ACC112 (cell line): ENCODE measurements at regions not wholly inside any gene's neighbourhood (a gene's known extent, or its start where the extent isn't known, plus 50 kb on each side); places are given as distances from the start of the nearest gene placed in this dataset.

Source experiments
- H2AFZ ChIP-seq: fragments of 200-600 bp; sonication (generic); one replicate; pipeline ENCODE4 v1.6.0; 2017; ENCODE audit warnings: antibody characterized with exemption, low read length; ENCODE audit not compliant: unreplicated experiment
- H3K27ac ChIP-seq: fragments of 200-600 bp; sonication (generic); 2 replicates; pipeline ENCODE4 v1.5.1; 2014; ENCODE audit warnings: low read depth, mild to moderate bottlenecking, antibody characterized with exemption, low read length, moderate library complexity
- H3K27me3 ChIP-seq: fragments of 200-600 bp; sonication (generic); 2 replicates; pipeline ENCODE4 v1.6.1; 2014; ENCODE audit warnings: mild to moderate bottlenecking, antibody characterized with exemption, low read length, moderate library complexity, mixed read lengths; ENCODE audit not compliant: insufficient read depth
- H3K36me3 ChIP-seq: fragments of 200-600 bp; sonication (generic); 2 replicates; pipeline ENCODE4 v1.6.1; 2016; ENCODE audit warnings: mild to moderate bottlenecking, antibody characterized with exemption, low read length, moderate library complexity, mixed read lengths; ENCODE audit not compliant: insufficient read depth
- H3K4me1 ChIP-seq: fragments of 200-600 bp; sonication (generic); one replicate; pipeline ENCODE4 v1.6.1; 2016; ENCODE audit warnings: low read length, mixed read lengths; ENCODE audit not compliant: insufficient read depth, unreplicated experiment, control insufficient read depth
- H3K4me3 ChIP-seq: fragments of 200-600 bp; sonication (generic); 2 replicates; pipeline ENCODE4 v1.5.1; 2014; ENCODE audit warnings: mild to moderate bottlenecking, low read depth, low read length
- H3K79me2 ChIP-seq: fragments of 200-600 bp; sonication (generic); one replicate; pipeline ENCODE4 v1.6.0; 2016; ENCODE audit warnings: low read length; ENCODE audit not compliant: control insufficient read depth, unreplicated experiment, insufficient read depth

GRCh38 chr3:177726807-177727206 lies 529.5 kb upstream of the TBL1XR1 start:
- Histone ChIP-seq H3K27me3 (no peaks in the 10 kb centered on the region), H3K4me3 (no peak overlapping the region), H3K4me1 (peaks cover 19% of the 10 kb centered on the region), H3K79me2 (no peaks in the 10 kb centered on the region), H2AFZ (no peak overlapping the region), H3K27ac (no peak overlapping the region), H3K36me3 (no peaks in the 10 kb centered on the region)

DNA sequence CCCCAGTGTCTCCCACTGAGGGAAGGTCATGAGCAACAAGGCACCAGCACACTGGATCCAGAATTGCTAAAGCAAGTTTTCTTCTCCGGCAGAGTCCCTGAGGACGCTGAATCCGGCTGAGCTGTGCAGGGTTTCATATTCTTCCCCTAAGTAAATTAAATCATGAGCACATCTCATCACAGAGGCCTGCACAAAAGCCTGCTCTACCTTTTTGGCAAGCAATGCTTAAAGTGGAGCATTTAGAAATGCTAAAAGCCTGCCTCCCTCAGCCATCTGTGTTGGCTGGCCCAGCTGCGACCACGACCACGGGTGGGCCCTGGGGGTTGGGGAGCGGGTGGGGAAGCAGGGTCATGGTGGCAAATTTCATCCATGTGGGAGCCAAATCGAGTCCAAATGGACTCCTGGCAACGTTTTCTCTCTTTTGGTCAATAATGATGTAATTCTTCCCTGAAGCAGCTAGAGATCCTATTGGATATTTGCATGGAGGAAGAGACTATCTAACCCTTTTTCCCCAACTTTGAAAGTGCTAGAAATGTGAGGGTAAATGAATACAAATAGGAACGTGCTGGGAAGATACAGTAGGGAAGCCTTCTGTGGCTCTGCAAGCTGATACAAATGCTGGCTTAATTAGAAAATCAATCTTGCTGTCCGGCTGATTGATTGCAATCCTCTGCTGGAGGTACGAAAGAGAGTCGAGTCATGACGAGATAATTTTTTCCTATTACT lies 532.8 kb upstream of the TBL1XR1 start:
- Histone ChIP-seq H3K27me3 (no peaks in the 10 kb centered on the region), H3K27ac (peak overlapping the region; percentile 52), H2AFZ (peak overlapping the region; percentile 57)

DNA sequence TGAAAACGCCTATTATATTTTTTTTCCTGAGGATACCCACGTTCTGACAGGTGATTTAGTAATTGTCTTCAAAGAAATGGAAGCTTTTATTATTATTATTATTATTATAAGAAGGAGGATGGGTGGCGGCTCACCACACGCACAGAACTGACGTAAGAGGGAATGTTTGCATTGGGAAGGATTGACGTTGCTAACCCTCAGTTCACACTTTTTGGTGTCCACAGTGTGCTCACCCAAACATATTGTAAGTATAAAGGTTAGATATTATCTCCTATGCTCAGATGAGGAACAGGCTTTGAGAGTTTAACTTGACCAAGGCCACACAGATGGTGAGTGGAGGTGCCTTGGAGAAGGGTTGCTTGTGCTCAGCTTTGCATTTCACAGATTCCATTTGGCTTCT lies 533.5 kb upstream of the TBL1XR1 start:
- Histone ChIP-seq H3K36me3 (no peaks in the 10 kb centered on the region), H2AFZ (no peak overlapping the region), H3K27ac (no peak overlapping the region), H3K4me1 (peaks cover 41% of the 10 kb centered on the region), H3K27me3 (no peaks in the 10 kb centered on the region), H3K79me2 (no peaks in the 10 kb centered on the region), H3K4me3 (no peak overlapping the region)

More for the DNA sequence above, 532.8 kb upstream of the TBL1XR1 start:
- Histone ChIP-seq H3K79me2 (no peaks in the 10 kb centered on the region), H3K4me3 (no peak overlapping the region), H3K36me3 (no peaks in the 10 kb centered on the region), H3K4me1 (peaks cover 36% of the 10 kb centered on the region)

- Histone ChIP-seq H3K4me1 (peaks cover 41% of the 10 kb centered on the region), H3K27ac (no peak overlapping the region; the same call in 1 of the 2 replicates), H3K4me3 (no peak overlapping the region), H3K79me2 (no peaks in the 10 kb centered on the region), H3K36me3 (no peaks in the 10 kb centered on the region), H3K27me3 (no peaks in the 10 kb centered on the region), H2AFZ (no peak overlapping the region)
Measured at GRCh38 chr3:177731644-177732268, 534.5 kb upstream of the TBL1XR1 start.

- no peaks in the 10 kb centered on the region for H3K36me3 ChIP-seq
- H3K4me1 ChIP-seq = peaks cover 41% of the 10 kb centered on the region
- no peak overlapping the region for H3K27ac ChIP-seq
- no peaks in the 10 kb centered on the region for H3K27me3 ChIP-seq
- no peak overlapping the region for H3K4me3 ChIP-seq
- no peaks in the 10 kb centered on the region for H3K79me2 ChIP-seq
- no peak overlapping the region for H2AFZ ChIP-seq
Measured at GRCh38 chr3:177733233-177733632, 536.0 kb upstream of the TBL1XR1 start.

GRCh38 chr3:177733936-177734335 lies 536.7 kb upstream of the TBL1XR1 start:
- no peak overlapping the region for H2AFZ ChIP-seq
- H3K79me2 ChIP-seq = no peaks in the 10 kb centered on the region
- H3K36me3 ChIP-seq = no peaks in the 10 kb centered on the region
- no peaks in the 10 kb centered on the region for H3K27me3 ChIP-seq
- H3K4me3 ChIP-seq = no peak overlapping the region
- peaks cover 41% of the 10 kb centered on the region for H3K4me1 ChIP-seq
- no peak overlapping the region for H3K27ac ChIP-seq

DNA sequence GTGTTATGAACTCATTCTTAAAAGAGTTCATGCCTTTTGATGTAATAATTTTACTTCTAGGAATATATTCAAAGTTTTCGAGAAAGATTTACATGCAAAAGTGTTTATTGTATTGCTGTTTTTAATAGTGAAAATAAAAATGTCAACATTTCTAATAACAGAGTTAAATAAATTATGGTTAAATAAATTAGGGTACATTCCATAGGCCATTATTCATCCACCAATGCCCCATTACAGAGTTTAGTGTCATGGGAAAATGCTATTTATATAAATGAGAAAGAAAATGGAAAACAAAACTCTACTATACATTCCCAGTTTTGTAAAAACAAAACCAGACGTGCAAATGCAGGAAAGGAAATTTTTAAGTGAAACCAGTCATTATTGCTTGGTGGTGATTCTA lies 538.1 kb upstream of the TBL1XR1 start:
- Histone ChIP-seq H2AFZ (no peak overlapping the region), H3K4me3 (no peak overlapping the region), H3K27me3 (no peaks in the 10 kb centered on the region), H3K4me1 (peaks cover 33% of the 10 kb centered on the region), H3K27ac (no peak overlapping the region), H3K36me3 (no peaks in the 10 kb centered on the region), H3K79me2 (no peaks in the 10 kb centered on the region)

DNA sequence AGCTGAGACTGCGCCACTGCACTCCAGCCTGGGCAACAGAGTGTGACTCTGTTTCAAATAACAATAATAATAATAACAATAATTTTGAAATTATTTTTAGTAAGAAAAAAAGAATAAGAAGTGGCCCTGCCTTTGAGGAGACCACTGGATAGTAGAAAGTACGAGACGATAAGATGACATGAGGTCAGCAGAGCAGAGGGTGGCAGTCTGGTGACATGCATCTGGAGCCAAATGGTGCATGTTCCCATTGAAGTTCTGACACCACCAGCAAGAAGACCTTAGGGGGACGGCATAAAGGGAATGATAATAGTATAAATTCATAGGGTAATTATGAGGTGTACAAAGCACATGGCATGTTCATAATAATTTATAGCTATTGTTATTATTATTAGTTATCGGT lies 542.2 kb upstream of the TBL1XR1 start:
- H3K27me3 ChIP-seq = no peaks in the 10 kb centered on the region
- no peaks in the 10 kb centered on the region for H3K36me3 ChIP-seq
- no peak overlapping the region for H3K4me3 ChIP-seq
- H2AFZ ChIP-seq = no peak overlapping the region
- peaks cover 11% of the 10 kb centered on the region for H3K4me1 ChIP-seq
- H3K79me2 ChIP-seq = no peaks in the 10 kb centered on the region
- H3K27ac ChIP-seq = no peak overlapping the region

- no peaks in the 10 kb centered on the region for H3K79me2 ChIP-seq
- no peak overlapping the region for H3K27ac ChIP-seq
- no peak overlapping the region for H2AFZ ChIP-seq
- H3K27me3 ChIP-seq = no peaks in the 10 kb centered on the region
- H3K36me3 ChIP-seq = no peaks in the 10 kb centered on the region
- H3K4me3 ChIP-seq = no peak overlapping the region
- H3K4me1 ChIP-seq = peaks cover 13% of the 10 kb centered on the region
Measured at GRCh38 chr3:177740254-177740653, 543.0 kb upstream of the TBL1XR1 start.

GRCh38 chr3:177742273-177742672 lies 545.0 kb upstream of the TBL1XR1 start:
- no peaks in the 10 kb centered on the region for H3K27me3 ChIP-seq
- H3K4me1 ChIP-seq = peaks cover 12% of the 10 kb centered on the region
- H2AFZ ChIP-seq = no peak overlapping the region
- H3K79me2 ChIP-seq = no peaks in the 10 kb centered on the region
- H3K36me3 ChIP-seq = no peaks in the 10 kb centered on the region
- no peak overlapping the region for H3K27ac ChIP-seq
- H3K4me3 ChIP-seq = no peak overlapping the region
